AG04450 (cell line): ENCODE measurements at regions not wholly inside any gene's neighbourhood (a gene's known extent, or its start where the extent isn't known, plus 50 kb on each side); places are given as distances from the start of the nearest gene placed in this dataset.

Source experiments
- CTCF ChIA-PET: fragments of 300-600, 350-600 bp; formaldehyde crosslinking; extraction: SDS; loops from one replicate; lab custom pipeline; 2022; ENCODE audit warnings: antibody characterized with exemption, inconsistent platforms; lab: Charles Lee
- POLR2A ChIA-PET: fragments of 350-600 bp; formaldehyde crosslinking; extraction: SDS; loops from one replicate; lab custom pipeline; 2021; ENCODE audit warnings: antibody characterized with exemption, inconsistent platforms; lab: Yijun Ruan, JAX
- DNase-seq: peaks from one replicate; pipeline ENCODE4 v3.0.0-alpha.2; 2011; ENCODE audit warnings: low read depth, low spot score
- H3K27ac ChIP-seq: one replicate; pipeline ENCODE4 v1.5.1; 2012; ENCODE audit warnings: low read depth, low read length, control low read depth
- H3K27me3 ChIP-seq: one replicate; pipeline ENCODE4 v1.6.0; 2012; ENCODE audit warnings: low read length; ENCODE audit not compliant: control insufficient read depth, insufficient read depth
- H3K4me3 ChIP-seq: 2 replicates; pipeline ENCODE4 v1.5.1; 2011; ENCODE audit warnings: mild to moderate bottlenecking, low read depth, low read length, control low read depth
- H3K9me3 ChIP-seq: 2 replicates; pipeline ENCODE4 v1.5.1; 2012; ENCODE audit warnings: low read length; ENCODE audit not compliant: control insufficient read depth, insufficient read depth
- TF ChIP-seq, protein P1 (sequence below): IDR thresholded peaks from 2 replicates; pipeline ENCODE4 v1.5.1; 2011; ENCODE audit warnings: low read depth, low read length, control low read depth, inconsistent platforms

DNA sequence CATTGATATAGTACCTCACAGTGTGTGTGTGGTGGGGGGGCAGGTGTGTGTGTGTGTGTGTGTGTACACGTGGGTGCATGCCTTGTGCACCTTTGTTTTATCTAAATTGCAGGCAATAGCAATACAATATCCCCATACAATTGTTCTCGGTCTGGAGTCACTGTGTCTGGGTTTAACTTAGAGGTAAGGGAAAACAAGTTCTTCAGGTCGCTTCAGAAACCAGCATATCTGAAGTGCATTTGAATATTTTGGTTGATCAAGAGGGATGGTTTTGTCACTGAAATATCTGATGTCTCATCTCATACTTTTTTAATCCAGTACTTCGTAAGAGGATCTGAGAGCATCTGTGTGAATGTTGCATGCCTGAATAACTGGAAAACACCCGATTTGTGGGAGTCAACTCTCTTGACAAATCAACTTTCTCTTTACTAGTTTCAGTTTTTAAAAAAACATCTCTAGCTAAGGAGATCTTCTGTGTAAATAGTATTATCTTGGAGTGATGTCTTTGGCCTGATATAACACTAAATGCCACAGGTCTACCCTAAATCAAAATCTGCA, 206.8 kb upstream of the NR2F2 start:
- Histone ChIP-seq H3K27ac (no peak overlapping the region), H3K4me3 (no peak overlapping the region), H3K9me3 (no peaks in the 10 kb centered on the region), H3K27me3 (no peaks in the 10 kb centered on the region)
- TF ChIP-seq, protein P1, sequence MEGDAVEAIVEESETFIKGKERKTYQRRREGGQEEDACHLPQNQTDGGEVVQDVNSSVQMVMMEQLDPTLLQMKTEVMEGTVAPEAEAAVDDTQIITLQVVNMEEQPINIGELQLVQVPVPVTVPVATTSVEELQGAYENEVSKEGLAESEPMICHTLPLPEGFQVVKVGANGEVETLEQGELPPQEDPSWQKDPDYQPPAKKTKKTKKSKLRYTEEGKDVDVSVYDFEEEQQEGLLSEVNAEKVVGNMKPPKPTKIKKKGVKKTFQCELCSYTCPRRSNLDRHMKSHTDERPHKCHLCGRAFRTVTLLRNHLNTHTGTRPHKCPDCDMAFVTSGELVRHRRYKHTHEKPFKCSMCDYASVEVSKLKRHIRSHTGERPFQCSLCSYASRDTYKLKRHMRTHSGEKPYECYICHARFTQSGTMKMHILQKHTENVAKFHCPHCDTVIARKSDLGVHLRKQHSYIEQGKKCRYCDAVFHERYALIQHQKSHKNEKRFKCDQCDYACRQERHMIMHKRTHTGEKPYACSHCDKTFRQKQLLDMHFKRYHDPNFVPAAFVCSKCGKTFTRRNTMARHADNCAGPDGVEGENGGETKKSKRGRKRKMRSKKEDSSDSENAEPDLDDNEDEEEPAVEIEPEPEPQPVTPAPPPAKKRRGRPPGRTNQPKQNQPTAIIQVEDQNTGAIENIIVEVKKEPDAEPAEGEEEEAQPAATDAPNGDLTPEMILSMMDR = no peak
- DNase-seq = no peak
- ChIA-PET POLR2A (interaction anchor here (0.6 kb wide), 1 partner anchor 9 kb away, joined by 4 read pairs; no protein-coding TSS in a partner anchor), CTCF (interaction anchor here (0.6 kb wide), 1 partner anchor 203 kb away, joined by 3 read pairs; no protein-coding TSS in a partner anchor)

GRCh38 chr15:96124436-96124835, 206.1 kb upstream of the NR2F2 start:
- CTCF ChIA-PET = interaction anchor here (1.1 kb wide), 1 partner anchor 11 kb away, joined by 3 read pairs; no protein-coding TSS in a partner anchor
- Histone ChIP-seq H3K27ac (no peak overlapping the region), H3K27me3 (no peaks in the 10 kb centered on the region), H3K9me3 (no peaks in the 10 kb centered on the region), H3K4me3 (no peak overlapping the region)
- TF ChIP-seq, protein P1 = no peak
- POLR2A ChIA-PET = no interaction called here
- DNase-seq = no peak

DNA sequence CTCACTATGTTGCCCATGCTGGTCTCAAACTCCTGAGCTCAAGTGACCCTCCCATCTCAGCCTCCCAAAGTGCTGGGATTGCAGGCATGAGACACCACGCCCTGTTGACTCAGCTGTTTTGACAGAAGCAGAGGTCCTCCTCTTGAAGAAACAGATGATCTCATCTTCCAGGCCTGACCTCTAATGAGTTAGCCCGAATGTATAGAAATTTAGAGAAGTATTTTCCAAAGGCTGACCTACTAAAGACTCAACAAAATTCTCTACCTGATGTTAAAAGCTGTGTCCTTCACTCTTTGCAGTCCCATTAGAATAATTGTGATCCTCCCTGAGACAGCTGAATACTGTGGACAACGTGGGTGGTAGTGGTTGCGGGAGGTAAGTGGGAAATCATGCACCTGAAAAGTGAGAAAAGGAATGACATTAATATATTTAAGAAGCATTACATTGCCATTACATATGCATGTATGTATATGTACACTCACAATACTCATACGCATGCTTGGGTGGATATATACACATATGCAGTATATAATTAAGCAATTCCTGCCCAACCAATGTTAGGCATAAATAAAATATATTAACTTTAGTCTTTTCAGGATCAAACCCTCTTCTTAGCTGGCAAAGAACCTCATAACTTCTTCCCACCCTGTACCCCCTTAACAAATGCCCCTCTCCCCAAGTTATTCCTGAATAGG, 204.6 kb upstream of the NR2F2 start:
- CTCF ChIA-PET = interaction anchor here (0.9 to 1.8 kb wide), 2 partner anchors 201 to 202 kb away, joined by 3 to 6 read pairs; no protein-coding TSS in a partner anchor
- TF ChIP-seq, protein P1 = no peak
- Histone ChIP-seq H3K4me3 (no peak overlapping the region), H3K27ac (no peak overlapping the region), H3K9me3 (no peaks in the 10 kb centered on the region), H3K27me3 (no peaks in the 10 kb centered on the region)
- DNase-seq = no peak
- POLR2A ChIA-PET = no interaction called here

GRCh38 chr15:96126859-96127258, 203.6 kb upstream of the NR2F2 start:
- TF ChIP-seq, protein P1 = no peak
- H3K27me3 ChIP-seq = no peaks in the 10 kb centered on the region
- DNase-seq = no peak
- no peak overlapping the region for H3K4me3 ChIP-seq
- ChIA-PET CTCF (interaction anchor here (0.6 to 1.8 kb wide), 2 partner anchors 201 to 787 kb away, joined by 3 to 6 read pairs; no protein-coding TSS in a partner anchor), POLR2A (no interaction called here)
- H3K9me3 ChIP-seq = no peaks in the 10 kb centered on the region
- no peak overlapping the region for H3K27ac ChIP-seq

GRCh38 chr15:96130734-96131133, 199.8 kb upstream of the NR2F2 start:
- H3K4me3 ChIP-seq = no peak overlapping the region
- CTCF ChIA-PET = no interaction called here
- TF ChIP-seq, protein P1 = no peak
- no peak for DNase-seq
- POLR2A ChIA-PET = no interaction called here
- H3K9me3 ChIP-seq = no peaks in the 10 kb centered on the region
- H3K27ac ChIP-seq = no peak overlapping the region
- no peaks in the 10 kb centered on the region for H3K27me3 ChIP-seq
